PC-3 (cell line): ENCODE measurements at regions not wholly inside any gene's neighbourhood (a gene's known extent, or its start where the extent isn't known, plus 50 kb on each side); places are given as distances from the start of the nearest gene placed in this dataset.

Experiments used
- ATAC-seq: fragments of 200-7000 bp; cut with Tn5 transposase; 2 replicates; pipeline ENCODE4 v1.9.1; 2020; ENCODE audit warnings: mild to moderate bottlenecking, moderate library complexity
- BruUV-seq: library from RNA; stranded (reverse); fragments of 400-500 nt; replicated peaks from 2 replicates; lab custom pipeline; 2021; lab: Mats Ljungman, UMichigan
- CTCF ChIA-PET: fragments of 300-600 bp; sonication (Branson Sonifier 250); formaldehyde crosslinking; loops from one replicate; lab custom pipeline; 2022; ENCODE audit warnings: antibody characterized with exemption; lab: Charles Lee
- POLR2A ChIA-PET: fragments of 300-600 bp; sonication (Branson Sonifier 250); formaldehyde crosslinking; loops from one replicate; lab custom pipeline; 2022; ENCODE audit warnings: antibody characterized with exemption; ENCODE audit not compliant: unreplicated experiment; lab: Charles Lee
- DNase-seq: peaks from one replicate; pipeline ENCODE4 v3.0.0-alpha.2; 2015
- H2AFZ ChIP-seq: fragments of 300-600 bp; sonication (generic); 2 replicates; pipeline ENCODE4 v1.6.0; 2016; ENCODE audit warnings: antibody characterized with exemption, low read length
- H3F3A ChIP-seq: fragments of 300-600 bp; sonication (generic); one replicate; pipeline ENCODE4 v1.6.0; 2017; ENCODE audit warnings: antibody characterized with exemption, low read length, control low read depth, mild to moderate bottlenecking; ENCODE audit not compliant: unreplicated experiment
- H3K27ac ChIP-seq: fragments of 300-600 bp; sonication (generic); 2 replicates; pipeline ENCODE4 v1.5.1; 2016; ENCODE audit warnings: mild to moderate bottlenecking, low read length
- H3K27me3 ChIP-seq: fragments of 300-600 bp; sonication (generic); 2 replicates; pipeline ENCODE4 v1.6.1; 2016; ENCODE audit warnings: low read length, mixed read lengths
- H3K36me3 ChIP-seq: fragments of 300-600 bp; sonication (generic); 2 replicates; pipeline ENCODE4 v1.6.1; 2016; ENCODE audit warnings: low read depth, mixed run types, low read length, mixed read lengths
- H3K4me1 ChIP-seq: fragments of 300-600 bp; sonication (generic); 2 replicates; pipeline ENCODE4 v1.5.1; 2016; ENCODE audit warnings: low read length; ENCODE audit not compliant: insufficient read depth
- H3K4me2 ChIP-seq: fragments of 300-600 bp; sonication (generic); 2 replicates; pipeline ENCODE4 v1.6.0; 2016; ENCODE audit warnings: low read length
- H3K4me3 ChIP-seq: fragments of 300-600 bp; sonication (generic); 2 replicates; pipeline ENCODE4 v1.5.1; 2016; ENCODE audit warnings: mild to moderate bottlenecking, low read length, mixed read lengths
- H3K79me2 ChIP-seq: fragments of 300-600 bp; sonication (generic); 2 replicates; pipeline ENCODE4 v1.6.1; 2017; ENCODE audit warnings: low read length, mixed read lengths
- H3K9ac ChIP-seq: fragments of 300-600 bp; sonication (generic); 2 replicates; pipeline ENCODE4 v1.6.0; 2016; ENCODE audit warnings: mild to moderate bottlenecking, low read length
- H3K9me2 ChIP-seq: fragments of 300-600 bp; sonication (generic); replicated peaks from 2 replicates; pipeline ENCODE4 v1.6.1; 2016; ENCODE audit warnings: mixed run types, low read length, mixed read lengths
- H3K9me3 ChIP-seq: fragments of 300-600 bp; sonication (generic); 2 replicates; pipeline ENCODE4 v1.6.1; 2016; ENCODE audit warnings: low read length, mixed read lengths
- H4K20me1 ChIP-seq: fragments of 300-600 bp; sonication (generic); 2 replicates; pipeline ENCODE4 v1.6.1; 2016; ENCODE audit warnings: low read length, mixed read lengths
- CTCF ChIP-seq: fragments of 300-600 bp; sonication (generic); conservative IDR thresholded peaks from 2 replicates; pipeline ENCODE4 v1.5.1; 2017; ENCODE audit warnings: antibody characterized with exemption, low read depth, mild to moderate bottlenecking, low read length
- EZH2 ChIP-seq: fragments of 300-600 bp; sonication (generic); IDR thresholded peaks from one replicate; pipeline ENCODE4 v1.6.1; 2017; ENCODE audit warnings: antibody characterized with exemption, mild to moderate bottlenecking, low read length; ENCODE audit not compliant: unreplicated experiment
- EZH2phosphoT487 ChIP-seq: fragments of 300-600 bp; sonication (generic); IDR thresholded peaks from 2 replicates; pipeline ENCODE4 v1.6.1; 2018; ENCODE audit warnings: mild to moderate bottlenecking, antibody characterized with exemption, low read length, borderline replicate concordance
- intact Hi-C: fragments of 100-400 bp; cut with micrococcal nuclease; formaldehyde crosslinking; loops from 2 replicates; pipeline ENCODE4 v1.9.0; 2023

GRCh38 chr3:13240928-13241618, 167.8 kb upstream of the IQSEC1 start:
- 0 out of 2 replicates have a peak, but pooled peaks cover 2% of the 10 kb centered on the region for H3K36me3 ChIP-seq
- no peaks in the 10 kb centered on the region for H3K27me3 ChIP-seq
- intact Hi-C loops: no loop called here
- no peak for ATAC-seq
- H3F3A ChIP-seq: no peaks in the 10 kb centered on the region
- H2AFZ ChIP-seq: no peak overlapping the region
- no peaks in the 10 kb centered on the region for H3K79me2 ChIP-seq
- H3K9ac ChIP-seq: no peak overlapping the region
- CTCF ChIA-PET: no interaction called here
- H3K4me1 ChIP-seq: peaks cover 13% of the 10 kb centered on the region; the same call in 1 of the 2 replicates
- no peak for DNase-seq
- TF ChIP-seq EZH2phosphoT487: no peak
- no peak for TF ChIP-seq EZH2
- no peak for TF ChIP-seq CTCF
- H3K9me3 ChIP-seq: no peaks in the 10 kb centered on the region
- no peak overlapping the region for H3K4me2 ChIP-seq
- no peak overlapping the region for H3K4me3 ChIP-seq
- BruUV-seq: no TSS peak
- POLR2A ChIA-PET: no interaction called here
- no peaks in the 10 kb centered on the region for H4K20me1 ChIP-seq
- H3K9me2 ChIP-seq: no peaks in the 10 kb centered on the region
- no peak overlapping the region for H3K27ac ChIP-seq

- POLR2A ChIA-PET: no interaction called here
- TF ChIP-seq EZH2 (no peak), CTCF (no peak), EZH2phosphoT487 (no peak)
- DNase-seq: no peak
These were observed 166.2 kb upstream of the IQSEC1 start for GRCh38 chr3:13239467-13239760.

GRCh38 chr3:13238687-13239466, 165.6 kb upstream of the IQSEC1 start:
- DNase-seq (no peak), ATAC-seq (no peak)
- H4K20me1 ChIP-seq: no peaks in the 10 kb centered on the region
- H3K9me3 ChIP-seq: no peaks in the 10 kb centered on the region
- no peak overlapping the region for H3K27ac ChIP-seq
- BruUV-seq: no TSS peak
- H3K4me2 ChIP-seq: no peak overlapping the region
- H3K79me2 ChIP-seq: no peaks in the 10 kb centered on the region
- ChIA-PET POLR2A (no interaction called here), CTCF (no interaction called here)
- no peaks in the 10 kb centered on the region for H3F3A ChIP-seq
- peaks cover 13% of the 10 kb centered on the region for H3K4me1 ChIP-seq
- intact Hi-C loops: no loop called here
- no peak for TF ChIP-seq EZH2phosphoT487
- no peak for TF ChIP-seq CTCF
- no peak for TF ChIP-seq EZH2
- 0 out of 2 replicates have a peak, but pooled peaks cover 2% of the 10 kb centered on the region for H3K36me3 ChIP-seq
- no peak overlapping the region for H2AFZ ChIP-seq
- no peak overlapping the region for H3K4me3 ChIP-seq
- no peak overlapping the region for H3K9ac ChIP-seq
- no peaks in the 10 kb centered on the region for H3K27me3 ChIP-seq
- H3K9me2 ChIP-seq: no peaks in the 10 kb centered on the region

More at GRCh38 chr3:13239467-13239760, 166.2 kb upstream of the IQSEC1 start:
- Histone ChIP-seq H3K4me3 (no peak overlapping the region), H2AFZ (no peak overlapping the region), H3K4me2 (no peak overlapping the region), H3F3A (no peaks in the 10 kb centered on the region), H4K20me1 (no peaks in the 10 kb centered on the region), H3K9me3 (no peaks in the 10 kb centered on the region), H3K9me2 (no peaks in the 10 kb centered on the region), H3K27me3 (no peaks in the 10 kb centered on the region), H3K4me1 (peaks cover 13% of the 10 kb centered on the region), H3K79me2 (no peaks in the 10 kb centered on the region), H3K36me3 (0 out of 2 replicates have a peak, but pooled peaks cover 2% of the 10 kb centered on the region), H3K9ac (no peak overlapping the region), H3K27ac (no peak overlapping the region)
- no peak for ATAC-seq
- intact Hi-C loops: no loop called here
- BruUV-seq: no TSS peak
- CTCF ChIA-PET: no interaction called here
